HG02870 (cell line): ENCODE measurements at regions not wholly inside any gene's neighbourhood (a gene's known extent, or its start where the extent isn't known, plus 50 kb on each side); places are given as distances from the start of the nearest gene placed in this dataset.

Source experiments
- ATAC-seq: cut with Tn5 transposase; IDR thresholded peaks from one replicate; pipeline ENCODE4 v1.9.1; 2021; ENCODE audit warnings: mild to moderate bottlenecking, moderate library complexity; ENCODE audit not compliant: unreplicated experiment

- ATAC-seq = no peak
These were observed 181.5 kb downstream of the IRS2 start for GRCh38 chr13:109604894-109605293.

- ATAC-seq = no peak
These were observed 184.0 kb downstream of the IRS2 start for GRCh38 chr13:109602356-109602755.

GRCh38 chr13:109599901-109600657 is 186.3 kb downstream of the IRS2 start:
- no peak for ATAC-seq

GRCh38 chr13:109595471-109595870 is 190.9 kb downstream of the IRS2 start:
- ATAC-seq = no peak

GRCh38 chr13:109593230-109593629 is 193.2 kb downstream of the IRS2 start:
- no peak for ATAC-seq

GRCh38 chr13:109592770-109593169 is 193.6 kb downstream of the IRS2 start:
- ATAC-seq = no peak

- no peak for ATAC-seq
These were observed 198.7 kb downstream of the IRS2 start for GRCh38 chr13:109587689-109588088.

GRCh38 chr13:109586509-109587346 is 199.7 kb downstream of the IRS2 start:
- ATAC-seq = no peak

GRCh38 chr13:109584844-109585361 is 201.5 kb downstream of the IRS2 start:
- no peak for ATAC-seq

- ATAC-seq = no peak
These were observed 209.1 kb downstream of the IRS2 start for GRCh38 chr13:109577191-109577700.

GRCh38 chr13:109576331-109576813 is 210.0 kb downstream of the IRS2 start:
- no peak for ATAC-seq

GRCh38 chr13:109575821-109576220 is 210.6 kb downstream of the IRS2 start:
- ATAC-seq = no peak

- no peak for ATAC-seq
These were observed 214.0 kb downstream of the IRS2 start for GRCh38 chr13:109572389-109572788.

- ATAC-seq = peak; percentile 74
These were observed 216.2 kb downstream of the IRS2 start for GRCh38 chr13:109569958-109570711.

GRCh38 chr13:109568339-109568818 is 218.0 kb downstream of the IRS2 start:
- no peak for ATAC-seq

GRCh38 chr13:109567315-109567714 is 219.1 kb downstream of the IRS2 start:
- ATAC-seq = no peak

- ATAC-seq = no peak
These were observed 220.5 kb downstream of the IRS2 start for GRCh38 chr13:109565877-109566276.

GRCh38 chr13:109548374-109548773 is 238.0 kb downstream of the IRS2 start:
- ATAC-seq = peak; percentile 14

GRCh38 chr13:109547942-109548341 is 238.4 kb downstream of the IRS2 start:
- peak; percentile 59 for ATAC-seq

- no peak for ATAC-seq
These were observed 240.5 kb downstream of the IRS2 start for GRCh38 chr13:109545931-109546330.

GRCh38 chr13:109541081-109541480 is 245.3 kb downstream of the IRS2 start:
- no peak for ATAC-seq
